SU-DHL-6 (cell line): ENCODE measurements at regions not wholly inside any gene's neighbourhood (a gene's known extent, or its start where the extent isn't known, plus 50 kb on each side); places are given as distances from the start of the nearest gene placed in this dataset.

ENCODE experiments used
- H2AFZ ChIP-seq: fragments of 200-600 bp; sonication (generic); 2 replicates; pipeline ENCODE4 v1.6.1; 2014; ENCODE audit warnings: low read depth, mild to moderate bottlenecking, moderate library complexity, mixed read lengths, antibody characterized with exemption, low read length; ENCODE audit not compliant: severe bottlenecking
- H3F3A ChIP-seq: fragments of 200-600 bp; shearing (Covaris generic); 2 replicates; pipeline ENCODE4 v1.6.0; 2016; ENCODE audit warnings: antibody characterized with exemption, mild to moderate bottlenecking; ENCODE audit not compliant: insufficient read depth
- H3K27ac ChIP-seq: fragments of 200-600 bp; sonication (generic); 2 replicates; pipeline ENCODE4 v1.5.1; 2016; ENCODE audit warnings: low read depth, mild to moderate bottlenecking, low read length, moderate library complexity, mixed read lengths
- H3K27me3 ChIP-seq: fragments of 200-600 bp; sonication (generic), shearing (Covaris generic); 2 replicates; pipeline ENCODE4 v1.6.0; 2014; ENCODE audit warnings: mild to moderate bottlenecking, low read length
- H3K36me3 ChIP-seq: fragments of 200-600 bp; sonication (generic); 2 replicates; pipeline ENCODE4 v1.6.1; 2014; ENCODE audit warnings: mild to moderate bottlenecking, low read length, mixed read lengths
- H3K4me2 ChIP-seq: fragments of 300-600, 200-600 bp; shearing (Covaris generic), sonication (generic); 2 replicates; pipeline ENCODE4 v1.6.0; 2014; ENCODE audit warnings: low read length, low read depth, mild to moderate bottlenecking; ENCODE audit not compliant: poor library complexity, severe bottlenecking
- H3K4me3 ChIP-seq: fragments of 200-600 bp; sonication (generic); 2 replicates; pipeline ENCODE4 v1.5.1; 2014; ENCODE audit warnings: antibody characterized with exemption, low read length, mild to moderate bottlenecking, mixed read lengths; ENCODE audit not compliant: insufficient read depth, poor library complexity, severe bottlenecking
- H3K79me2 ChIP-seq: fragments of 200-600 bp; sonication (generic); 2 replicates; pipeline ENCODE4 v1.6.1; 2014; ENCODE audit warnings: mild to moderate bottlenecking, low read length, moderate library complexity; ENCODE audit not compliant: insufficient read depth
- H3K9ac ChIP-seq: fragments of 200-600 bp; sonication (generic); 2 replicates; pipeline ENCODE4 v1.7.0; 2014; ENCODE audit warnings: mild to moderate bottlenecking, low read length
- H3K9me2 ChIP-seq: fragments of 200-600 bp; sonication (generic); replicated peaks from 2 replicates; pipeline ENCODE4 v1.6.1; 2014; ENCODE audit warnings: low read length; ENCODE audit not compliant: insufficient read depth
- H3K9me3 ChIP-seq: fragments of 200-600 bp; sonication (generic); 2 replicates; pipeline ENCODE4 v1.6.1; 2014; ENCODE audit warnings: low read length, mixed read lengths; ENCODE audit not compliant: insufficient read depth
- H4K20me1 ChIP-seq: fragments of 200-600 bp; sonication (generic); 2 replicates; pipeline ENCODE4 v1.6.1; 2014; ENCODE audit warnings: low read depth, mild to moderate bottlenecking, antibody characterized with exemption, low read length, moderate library complexity, mixed read lengths
- CTCF ChIP-seq: fragments of 200-600 bp; sonication (generic); IDR thresholded peaks from one replicate; pipeline ENCODE4 v1.5.1; 2017; ENCODE audit warnings: antibody characterized with exemption, mild to moderate bottlenecking, low read length, moderate library complexity; ENCODE audit not compliant: insufficient read depth, poor library complexity, severe bottlenecking
- EZH2phosphoT487 ChIP-seq: fragments of 200-600 bp; sonication (generic), shearing (Covaris generic); conservative IDR thresholded peaks from 2 replicates; pipeline ENCODE4 v1.6.1; 2018; ENCODE audit warnings: mild to moderate bottlenecking, antibody characterized with exemption, low read length, moderate library complexity, mixed read lengths

GRCh38 chrX:30939928-30940327 lies 50.9 kb upstream of the TAB3 start:
- no peak for TF ChIP-seq EZH2phosphoT487
- no peak for TF ChIP-seq CTCF

More at GRCh38 chrX:30939928-30940327, 50.9 kb upstream of the TAB3 start:
- no peak overlapping the region for H3K4me3 ChIP-seq
- H3K4me2 ChIP-seq, result no peak overlapping the region
- no peaks in the 10 kb centered on the region for H3K79me2 ChIP-seq
- H3K27me3 ChIP-seq, result no peaks in the 10 kb centered on the region
- H2AFZ ChIP-seq, result no peak overlapping the region
- no peaks in the 10 kb centered on the region for H3K9me2 ChIP-seq
- no peaks in the 10 kb centered on the region for H3F3A ChIP-seq
- H3K9me3 ChIP-seq, result no peaks in the 10 kb centered on the region
- H3K27ac ChIP-seq, result no peak overlapping the region
- H4K20me1 ChIP-seq, result no peaks in the 10 kb centered on the region
- H3K9ac ChIP-seq, result no peak overlapping the region
- H3K36me3 ChIP-seq, result no peaks in the 10 kb centered on the region
